ENCODE measurements at regions not wholly inside any gene's neighbourhood (a gene's known extent, or its start where the extent isn't known, plus 50 kb on each side); places are given as distances from the start of the nearest gene placed in this dataset.

- TF ChIP-seq, protein P1, sequence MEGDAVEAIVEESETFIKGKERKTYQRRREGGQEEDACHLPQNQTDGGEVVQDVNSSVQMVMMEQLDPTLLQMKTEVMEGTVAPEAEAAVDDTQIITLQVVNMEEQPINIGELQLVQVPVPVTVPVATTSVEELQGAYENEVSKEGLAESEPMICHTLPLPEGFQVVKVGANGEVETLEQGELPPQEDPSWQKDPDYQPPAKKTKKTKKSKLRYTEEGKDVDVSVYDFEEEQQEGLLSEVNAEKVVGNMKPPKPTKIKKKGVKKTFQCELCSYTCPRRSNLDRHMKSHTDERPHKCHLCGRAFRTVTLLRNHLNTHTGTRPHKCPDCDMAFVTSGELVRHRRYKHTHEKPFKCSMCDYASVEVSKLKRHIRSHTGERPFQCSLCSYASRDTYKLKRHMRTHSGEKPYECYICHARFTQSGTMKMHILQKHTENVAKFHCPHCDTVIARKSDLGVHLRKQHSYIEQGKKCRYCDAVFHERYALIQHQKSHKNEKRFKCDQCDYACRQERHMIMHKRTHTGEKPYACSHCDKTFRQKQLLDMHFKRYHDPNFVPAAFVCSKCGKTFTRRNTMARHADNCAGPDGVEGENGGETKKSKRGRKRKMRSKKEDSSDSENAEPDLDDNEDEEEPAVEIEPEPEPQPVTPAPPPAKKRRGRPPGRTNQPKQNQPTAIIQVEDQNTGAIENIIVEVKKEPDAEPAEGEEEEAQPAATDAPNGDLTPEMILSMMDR (IDR thresholded peaks at IDR 0.05): no peak
- TF ChIP-seq POLR2A (IDR thresholded peaks at IDR 0.05): no peak
Measured at GRCh38 chr2:49309461-49309860, 155.1 kb upstream of the FSHR start.

All from thyroid gland (tissue), 4 donors.